ENCODE measurements at regions not wholly inside any gene's neighbourhood (a gene's known extent, or its start where the extent isn't known, plus 50 kb on each side); places are given as distances from the start of the nearest gene placed in this dataset.
"Not testable (repeated sequence)": the region's sequence is repeated elsewhere in the genome, so short reads cannot be mapped to it uniquely, and the experiment has no call there.

DNA sequence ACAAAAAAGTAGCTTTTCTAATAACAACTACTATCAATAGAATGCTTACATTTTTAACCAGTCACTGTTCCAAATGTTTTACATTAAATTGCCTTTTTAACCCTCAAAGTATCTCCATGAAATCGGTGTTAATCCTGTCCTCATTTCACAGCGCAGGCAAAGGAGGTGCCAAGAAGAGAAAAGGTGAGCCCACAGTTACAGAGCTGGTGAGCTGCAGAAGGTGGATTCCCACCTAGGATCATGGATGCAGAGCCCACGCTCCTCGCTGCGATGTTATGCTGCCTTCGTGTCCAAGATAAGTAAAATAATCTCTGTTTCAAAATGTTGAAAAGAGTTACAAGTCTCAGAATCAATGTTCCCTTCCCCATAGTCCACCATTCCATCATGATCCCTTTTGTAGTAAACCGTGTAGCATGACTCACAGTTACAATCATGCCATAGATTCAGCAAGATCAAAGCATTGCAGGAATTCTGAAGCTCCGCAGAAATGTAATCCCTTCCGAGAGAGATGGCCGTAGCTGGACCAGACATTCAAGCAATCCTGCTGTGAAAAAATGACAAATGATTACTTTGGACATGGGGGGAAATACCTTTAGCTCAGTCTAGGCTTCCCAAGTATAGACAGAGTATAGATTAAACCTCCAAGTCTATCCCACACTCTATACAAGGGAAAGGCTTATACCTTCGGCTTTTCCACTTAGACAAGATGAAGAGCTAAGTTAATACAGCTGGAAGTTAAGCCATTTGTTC, 394.7 kb upstream of the AKR1E2 start:
- in situ Hi-C loops (cut with HindIII; ENCODE audit: low sequenced_read_pairs) = loop anchor here (5.0 kb wide), 1 partner anchor 34 kb away; no protein-coding TSS in a partner anchor

GRCh38 chr10:4429571-4429970, 396.4 kb upstream of the AKR1E2 start:
- in situ Hi-C loops (cut with HindIII; ENCODE audit: low sequenced_read_pairs) = no loop called here

DNA sequence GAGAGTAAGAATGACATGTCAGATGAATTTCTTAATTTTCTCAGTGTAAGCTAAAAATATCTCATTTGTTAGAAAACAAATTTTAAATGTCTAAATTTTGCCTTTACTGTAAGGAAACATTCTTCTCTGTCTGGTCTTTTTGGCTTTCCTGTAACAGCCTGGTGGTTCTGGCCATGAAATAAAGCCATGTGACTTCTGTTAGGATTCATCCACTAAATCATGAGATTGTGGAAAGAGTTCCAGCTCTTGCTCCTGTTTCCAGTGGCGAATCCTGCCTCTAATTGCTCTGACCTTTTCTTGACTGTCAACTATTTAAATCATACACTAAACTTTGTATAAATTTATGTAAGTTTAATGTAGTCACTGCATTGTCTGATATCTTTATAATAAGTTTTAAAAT, 398.5 kb upstream of the AKR1E2 start:
- in situ Hi-C loops (cut with HindIII; ENCODE audit: low sequenced_read_pairs) = no loop called here

GRCh38 chr10:4426866-4427265, 399.1 kb upstream of the AKR1E2 start:
- in situ Hi-C loops (cut with HindIII; ENCODE audit: low sequenced_read_pairs) = no loop called here

- in situ Hi-C loops (cut with HindIII; ENCODE audit: low sequenced_read_pairs) = no loop called here
These were observed 416.7 kb upstream of the AKR1E2 start for GRCh38 chr10:4409319-4409718.

GRCh38 chr10:4407783-4408182, 418.2 kb upstream of the AKR1E2 start:
- in situ Hi-C loops (cut with HindIII; ENCODE audit: low sequenced_read_pairs) = no loop called here

DNA sequence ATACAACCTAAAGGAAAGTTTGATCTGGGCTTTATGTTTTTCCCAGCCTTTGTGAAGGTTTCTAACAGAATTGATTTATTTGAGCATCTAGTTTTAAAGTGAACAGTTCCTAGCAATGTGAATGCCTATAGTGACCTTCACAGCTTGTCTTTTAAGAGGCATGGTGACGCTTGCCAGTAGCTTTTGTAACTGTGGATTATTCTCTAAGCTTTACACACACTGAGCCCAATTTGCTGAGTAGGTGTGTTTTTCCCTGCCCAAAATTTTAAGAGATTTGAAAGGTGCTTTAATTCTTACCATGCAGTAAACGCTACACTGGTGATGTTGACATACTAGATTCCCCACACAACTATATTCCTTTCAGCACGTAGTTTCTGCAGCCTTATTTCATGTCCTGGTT, 420.2 kb upstream of the AKR1E2 start:
- in situ Hi-C loops (cut with HindIII; ENCODE audit: low sequenced_read_pairs) = no loop called here

DNA sequence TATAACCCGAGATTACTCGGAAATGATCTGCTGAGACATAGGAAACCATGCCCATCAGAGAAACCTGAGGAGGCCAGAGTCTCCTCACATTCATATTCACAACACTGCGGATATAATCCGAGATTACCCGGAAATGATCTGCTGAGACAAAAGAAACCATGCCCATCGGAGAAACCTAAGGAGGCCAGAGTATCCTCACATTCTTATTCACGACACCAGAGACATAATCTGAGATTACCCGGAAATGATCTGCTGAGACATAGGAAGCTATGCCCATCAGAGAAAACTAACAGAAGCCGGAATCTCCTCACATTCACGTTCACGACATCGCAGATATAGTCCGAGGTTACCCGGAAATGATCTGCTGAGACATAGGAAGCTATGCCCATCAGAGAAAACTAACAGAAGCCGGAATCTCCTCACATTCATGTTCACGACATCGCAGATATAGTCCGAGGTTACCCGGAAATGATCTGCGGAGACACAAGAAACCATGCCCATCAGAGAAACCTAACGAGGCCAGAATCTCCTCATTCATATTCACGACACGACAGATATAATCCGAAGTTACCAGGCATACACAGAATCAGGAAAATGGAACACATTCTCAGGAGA, 422.3 kb upstream of the AKR1E2 start:
- in situ Hi-C loops (cut with HindIII; ENCODE audit: low sequenced_read_pairs) = no loop called here

DNA sequence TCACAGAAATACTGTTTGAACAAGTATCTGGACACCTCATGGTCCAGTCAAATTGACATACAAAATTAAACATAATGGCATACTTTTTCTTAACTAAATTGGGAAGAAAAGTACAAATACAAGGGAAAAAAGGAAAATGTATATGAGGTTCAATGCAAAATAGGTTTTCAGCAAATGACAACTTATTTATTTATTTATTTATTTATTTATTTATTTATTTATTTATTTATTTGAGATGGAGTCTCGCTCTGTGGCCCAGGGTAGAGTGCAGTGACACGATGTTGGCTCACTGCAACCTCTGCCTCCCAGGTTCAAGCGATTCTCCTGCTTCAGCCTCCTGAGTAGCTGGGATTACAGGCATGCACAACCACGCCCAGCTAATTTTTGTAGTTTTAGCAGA, 424.9 kb upstream of the AKR1E2 start:
- in situ Hi-C loops (cut with HindIII; ENCODE audit: low sequenced_read_pairs) = not testable (repeated sequence)

- in situ Hi-C loops (cut with HindIII; ENCODE audit: low sequenced_read_pairs) = loop anchor here (5.0 kb wide), 1 partner anchor 33 kb away; no protein-coding TSS in a partner anchor
These were observed 426.5 kb upstream of the AKR1E2 start for GRCh38 chr10:4399556-4399955.

GRCh38 chr10:4398602-4399001, 427.4 kb upstream of the AKR1E2 start:
- in situ Hi-C loops (cut with HindIII; ENCODE audit: low sequenced_read_pairs) = loop anchor here (5.0 kb wide), 1 partner anchor 34 kb away; no protein-coding TSS in a partner anchor

DNA sequence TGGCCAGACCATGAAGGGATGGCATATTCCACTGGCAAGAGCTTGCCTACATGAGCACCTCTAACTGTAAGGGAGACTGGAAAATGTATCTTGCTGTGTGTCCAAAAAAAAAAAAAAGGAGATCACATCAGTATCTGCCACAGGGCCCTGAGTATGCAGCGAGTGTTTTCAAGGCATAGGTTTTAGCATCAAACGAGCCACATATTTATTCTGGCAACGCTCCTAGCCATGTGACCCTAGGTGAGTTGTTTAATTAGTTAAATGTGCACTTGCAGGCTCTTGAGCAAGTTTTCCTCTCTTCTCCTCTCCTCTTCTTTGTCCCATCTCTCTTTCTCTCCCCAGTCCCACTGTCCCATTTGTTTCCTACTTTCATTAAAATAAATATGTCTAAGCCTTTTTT, 428.7 kb upstream of the AKR1E2 start:
- in situ Hi-C loops (cut with HindIII; ENCODE audit: low sequenced_read_pairs) = loop anchor here (5.0 kb wide), 1 partner anchor 35 kb away; no protein-coding TSS in a partner anchor

DNA sequence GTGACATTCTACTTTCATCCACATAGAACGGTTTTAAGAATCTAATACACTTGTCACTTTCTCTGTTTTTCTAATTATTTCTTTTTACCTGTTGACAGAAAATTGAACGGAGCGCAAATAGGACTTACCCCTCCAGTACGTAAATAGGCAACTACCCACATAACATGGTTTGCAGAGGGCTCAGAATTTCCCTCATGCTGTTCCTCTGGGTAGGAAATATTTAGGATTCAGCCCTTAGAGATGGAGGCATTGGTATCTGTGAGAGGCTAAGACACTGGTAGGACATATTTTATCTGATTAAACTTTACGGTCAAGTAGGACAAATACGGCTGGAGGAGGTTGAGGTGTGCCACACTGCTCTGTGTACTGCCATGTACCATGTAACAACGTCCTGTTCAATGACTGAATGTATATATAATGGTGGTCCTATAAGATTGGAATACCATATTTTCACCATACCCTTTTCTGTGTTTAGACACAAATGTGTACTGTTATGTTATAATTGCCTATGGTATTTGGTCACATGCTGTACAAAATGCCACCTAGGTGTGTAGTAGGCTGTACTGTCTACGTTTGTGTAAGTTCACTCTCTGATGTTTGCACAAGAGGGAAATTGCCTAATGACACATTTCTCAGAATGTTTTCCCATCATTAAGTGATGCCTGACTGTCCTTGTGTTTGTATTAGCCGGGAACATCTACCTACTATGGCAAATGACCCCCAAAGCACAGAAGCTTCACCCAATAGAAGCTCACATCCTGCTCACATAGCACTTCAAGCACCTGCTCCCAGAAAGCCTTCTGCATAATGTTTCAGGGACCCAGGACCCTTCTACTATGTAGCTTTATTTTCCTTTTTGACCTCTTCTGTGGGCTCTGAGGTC, 429.4 kb upstream of the AKR1E2 start:
- in situ Hi-C loops (cut with HindIII; ENCODE audit: low sequenced_read_pairs) = loop anchor here (5.0 kb wide), 1 partner anchor 36 kb away; no protein-coding TSS in a partner anchor

- in situ Hi-C loops (cut with HindIII; ENCODE audit: low sequenced_read_pairs) = loop anchor here (5.0 kb wide), 1 partner anchor 37 kb away; no protein-coding TSS in a partner anchor
These were observed 430.3 kb upstream of the AKR1E2 start for GRCh38 chr10:4395731-4396130.

DNA sequence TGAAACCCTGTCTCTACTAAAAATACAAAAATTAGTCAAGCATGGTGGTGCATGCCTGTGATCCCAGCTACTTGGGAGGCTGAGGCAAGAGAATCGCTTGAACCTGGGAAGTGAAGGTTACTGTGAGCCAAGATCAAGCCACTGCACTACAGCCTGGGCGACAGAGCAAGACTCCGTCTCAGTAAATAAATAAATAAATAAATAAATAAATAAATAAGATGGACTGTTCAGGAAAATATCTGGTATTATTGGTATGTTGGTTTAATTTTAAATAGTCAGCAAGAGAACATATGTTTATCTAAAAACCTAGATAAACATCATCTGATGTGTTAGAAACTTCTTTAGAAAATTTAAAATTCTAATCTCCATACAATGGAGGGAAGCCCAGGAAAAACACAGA, 431.6 kb upstream of the AKR1E2 start:
- in situ Hi-C loops (cut with HindIII; ENCODE audit: low sequenced_read_pairs) = not testable (repeated sequence)

- in situ Hi-C loops (cut with HindIII; ENCODE audit: low sequenced_read_pairs) = no loop called here
These were observed 434.3 kb upstream of the AKR1E2 start for GRCh38 chr10:4391683-4392082.

DNA sequence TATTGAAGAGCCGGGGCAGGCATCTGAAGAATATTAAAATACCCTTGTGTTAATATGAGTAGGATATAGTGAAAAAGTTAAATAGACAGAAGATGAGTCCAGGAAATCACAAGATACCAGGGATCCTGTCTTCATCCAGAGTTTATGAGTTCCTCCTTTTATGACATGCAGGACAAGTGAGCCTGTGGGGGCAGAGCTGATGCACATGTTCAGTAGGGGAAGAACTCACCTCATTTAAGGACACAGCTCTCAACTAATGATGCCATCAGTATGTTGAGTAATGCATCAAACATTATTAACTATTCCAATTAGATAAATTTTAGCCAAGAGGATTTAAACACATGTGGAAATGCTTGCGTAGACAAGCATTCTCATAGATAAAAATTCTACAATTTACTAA, 435.8 kb upstream of the AKR1E2 start:
- in situ Hi-C loops (cut with HindIII; ENCODE audit: low sequenced_read_pairs) = no loop called here

DNA sequence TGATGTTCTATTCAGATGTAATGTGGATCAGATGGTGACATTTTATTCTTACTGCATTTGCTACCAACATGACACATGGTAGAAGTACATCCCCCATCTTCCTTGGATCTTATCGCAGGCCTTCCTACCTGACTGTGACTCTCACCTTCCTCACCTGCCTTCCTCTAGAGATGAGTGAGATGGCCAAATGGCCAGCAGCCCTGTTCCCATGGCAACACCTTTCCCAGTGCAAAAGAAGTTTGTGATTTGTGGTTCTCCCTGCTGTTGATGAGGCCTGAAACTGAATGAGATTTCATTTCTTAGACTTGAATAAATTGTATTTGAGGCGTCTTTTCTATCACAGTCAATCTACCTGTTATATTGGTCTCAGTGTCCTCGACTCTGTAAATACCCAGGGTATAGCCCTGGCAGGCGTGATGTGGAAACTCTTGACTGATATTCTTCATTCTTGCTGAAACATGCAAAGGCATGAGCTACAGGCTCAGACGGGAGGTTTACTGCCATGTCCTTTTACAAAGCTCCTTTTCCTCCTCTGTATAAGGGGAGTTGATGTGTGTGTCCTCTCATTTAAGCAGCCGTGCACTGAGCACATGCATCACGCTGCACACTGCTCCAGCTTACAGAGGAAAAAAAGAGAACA, 440.7 kb upstream of the AKR1E2 start:
- in situ Hi-C loops (cut with HindIII; ENCODE audit: low sequenced_read_pairs) = no loop called here

DNA sequence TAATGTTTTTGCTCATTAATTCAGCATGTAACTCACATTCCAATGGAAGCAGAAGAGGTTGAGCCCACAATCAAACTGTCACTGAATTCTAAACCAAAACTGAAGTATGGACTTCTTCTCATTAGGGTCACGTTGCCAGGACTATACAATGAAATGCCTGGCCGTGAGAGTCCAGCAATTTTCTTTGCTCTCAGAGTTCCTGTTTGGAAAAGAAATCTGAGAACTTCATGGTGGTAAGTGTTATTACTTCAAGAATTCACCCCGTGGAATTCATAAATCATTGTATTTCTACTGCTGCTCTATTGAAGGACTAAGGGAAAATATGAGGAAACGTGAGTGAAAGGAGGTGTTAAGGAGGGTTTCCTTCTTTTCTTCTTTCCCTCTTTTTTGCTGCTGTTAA, 441.8 kb upstream of the AKR1E2 start:
- in situ Hi-C loops (cut with HindIII; ENCODE audit: low sequenced_read_pairs) = no loop called here

DNA sequence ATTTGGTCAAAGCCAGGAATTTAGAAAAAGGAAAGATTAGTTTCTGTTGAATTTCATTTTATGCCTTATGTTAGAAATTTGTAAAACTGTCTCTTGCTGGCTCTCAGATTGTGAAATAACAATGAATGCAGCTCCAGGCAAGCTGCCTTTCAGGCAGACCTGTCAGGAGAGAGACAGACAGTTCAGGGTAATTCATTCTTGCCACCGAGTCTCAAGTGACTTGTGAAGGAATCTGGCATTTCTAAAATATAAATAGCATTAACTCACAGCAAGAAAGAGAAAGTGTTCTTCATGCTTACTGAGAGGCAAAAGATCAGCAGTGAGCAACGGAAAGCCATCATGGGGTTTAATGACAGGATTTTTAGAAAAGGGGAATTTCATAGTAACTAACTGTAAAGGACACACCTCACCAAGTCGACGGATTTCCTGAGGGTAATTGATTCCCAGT, 442.3 kb upstream of the AKR1E2 start:
- in situ Hi-C loops (cut with HindIII; ENCODE audit: low sequenced_read_pairs) = no loop called here

GRCh38 chr10:4382811-4383210, 443.2 kb upstream of the AKR1E2 start:
- in situ Hi-C loops (cut with HindIII; ENCODE audit: low sequenced_read_pairs) = no loop called here
